ENCODE measurements at regions not wholly inside any gene's neighbourhood (a gene's known extent, or its start where the extent isn't known, plus 50 kb on each side); places are given as distances from the start of the nearest gene placed in this dataset.

DNA sequence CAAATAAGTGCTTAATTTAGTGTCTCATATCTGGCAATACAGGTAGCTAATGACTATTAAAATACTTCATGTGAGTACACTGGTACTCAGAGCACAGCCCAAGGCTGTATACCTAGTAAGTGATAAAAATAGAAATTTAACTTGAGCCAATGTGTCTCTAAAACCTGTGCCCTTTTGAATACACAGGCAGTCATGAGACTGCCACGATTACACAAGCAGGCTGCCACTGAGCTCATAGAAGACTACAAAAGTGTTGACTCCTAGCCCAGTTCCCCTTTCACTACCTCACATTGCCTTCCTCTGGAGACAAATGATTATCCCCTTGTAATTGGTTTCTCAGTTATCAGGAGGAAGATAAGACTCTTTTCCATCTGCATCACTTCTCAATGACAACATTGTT lies 66.3 kb upstream of the PAPPA start:
- H3K4me3 ChIP-seq (replicated peaks; ENCODE audit: low read depth, low read length), result no peak overlapping the region
- no peak for DNase-seq (ENCODE audit: extremely low read depth, low read depth)
- TF ChIP-seq, protein P1, sequence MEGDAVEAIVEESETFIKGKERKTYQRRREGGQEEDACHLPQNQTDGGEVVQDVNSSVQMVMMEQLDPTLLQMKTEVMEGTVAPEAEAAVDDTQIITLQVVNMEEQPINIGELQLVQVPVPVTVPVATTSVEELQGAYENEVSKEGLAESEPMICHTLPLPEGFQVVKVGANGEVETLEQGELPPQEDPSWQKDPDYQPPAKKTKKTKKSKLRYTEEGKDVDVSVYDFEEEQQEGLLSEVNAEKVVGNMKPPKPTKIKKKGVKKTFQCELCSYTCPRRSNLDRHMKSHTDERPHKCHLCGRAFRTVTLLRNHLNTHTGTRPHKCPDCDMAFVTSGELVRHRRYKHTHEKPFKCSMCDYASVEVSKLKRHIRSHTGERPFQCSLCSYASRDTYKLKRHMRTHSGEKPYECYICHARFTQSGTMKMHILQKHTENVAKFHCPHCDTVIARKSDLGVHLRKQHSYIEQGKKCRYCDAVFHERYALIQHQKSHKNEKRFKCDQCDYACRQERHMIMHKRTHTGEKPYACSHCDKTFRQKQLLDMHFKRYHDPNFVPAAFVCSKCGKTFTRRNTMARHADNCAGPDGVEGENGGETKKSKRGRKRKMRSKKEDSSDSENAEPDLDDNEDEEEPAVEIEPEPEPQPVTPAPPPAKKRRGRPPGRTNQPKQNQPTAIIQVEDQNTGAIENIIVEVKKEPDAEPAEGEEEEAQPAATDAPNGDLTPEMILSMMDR (IDR thresholded peaks at IDR 0.05; ENCODE audit: low read depth, low read length, missing control alignments), result no peak

DNA sequence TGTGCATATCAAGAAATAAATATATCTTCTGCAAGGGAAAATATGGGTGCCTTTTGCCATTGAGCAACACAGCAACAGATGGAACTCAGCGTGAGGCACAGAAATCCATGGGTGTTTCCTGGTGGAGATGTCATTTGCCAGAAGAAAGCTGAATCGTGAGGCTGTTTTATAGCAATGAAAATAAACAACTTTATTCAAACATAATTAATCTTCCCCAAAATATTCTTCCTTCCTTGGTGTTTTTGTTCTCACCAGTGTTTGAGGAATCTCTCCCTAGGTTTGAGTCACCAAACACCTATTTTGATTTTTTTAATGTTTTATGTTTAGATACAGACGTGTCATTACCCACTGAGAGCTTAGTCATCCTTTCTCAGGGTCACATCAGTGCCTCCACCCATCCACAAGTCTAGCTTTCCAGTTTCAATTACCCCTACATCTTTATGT lies 65.8 kb upstream of the PAPPA start:
- TF ChIP-seq, protein P1 (IDR thresholded peaks at IDR 0.05; ENCODE audit: low read depth, low read length, missing control alignments), result no peak
- H3K4me3 ChIP-seq (replicated peaks; ENCODE audit: low read depth, low read length), result no peak overlapping the region
- no peak for DNase-seq (ENCODE audit: extremely low read depth, low read depth)

DNA sequence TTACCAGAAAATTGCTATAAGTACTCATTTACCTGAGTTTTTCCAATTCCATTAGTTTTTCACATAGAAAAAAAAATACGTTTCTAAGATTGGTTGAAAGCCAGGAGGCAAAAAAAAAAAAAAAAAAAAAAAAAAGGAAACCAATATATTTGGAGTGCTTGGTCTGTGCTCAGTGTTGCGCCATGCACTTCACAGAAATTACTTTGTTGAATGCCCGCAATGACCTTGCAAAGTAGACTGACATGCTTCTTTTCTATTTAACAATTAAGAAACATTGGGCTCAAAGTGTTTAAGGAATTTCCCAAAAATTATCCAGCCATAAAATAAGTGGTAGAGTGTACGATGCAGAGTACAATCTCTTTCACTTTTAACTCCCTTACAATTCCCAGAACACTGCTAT lies 65.2 kb upstream of the PAPPA start:
- no peak for DNase-seq (ENCODE audit: extremely low read depth, low read depth)
- no peak overlapping the region for H3K4me3 ChIP-seq (replicated peaks; ENCODE audit: low read depth, low read length)
- TF ChIP-seq, protein P1 (IDR thresholded peaks at IDR 0.05; ENCODE audit: low read depth, low read length, missing control alignments), result no peak

DNA sequence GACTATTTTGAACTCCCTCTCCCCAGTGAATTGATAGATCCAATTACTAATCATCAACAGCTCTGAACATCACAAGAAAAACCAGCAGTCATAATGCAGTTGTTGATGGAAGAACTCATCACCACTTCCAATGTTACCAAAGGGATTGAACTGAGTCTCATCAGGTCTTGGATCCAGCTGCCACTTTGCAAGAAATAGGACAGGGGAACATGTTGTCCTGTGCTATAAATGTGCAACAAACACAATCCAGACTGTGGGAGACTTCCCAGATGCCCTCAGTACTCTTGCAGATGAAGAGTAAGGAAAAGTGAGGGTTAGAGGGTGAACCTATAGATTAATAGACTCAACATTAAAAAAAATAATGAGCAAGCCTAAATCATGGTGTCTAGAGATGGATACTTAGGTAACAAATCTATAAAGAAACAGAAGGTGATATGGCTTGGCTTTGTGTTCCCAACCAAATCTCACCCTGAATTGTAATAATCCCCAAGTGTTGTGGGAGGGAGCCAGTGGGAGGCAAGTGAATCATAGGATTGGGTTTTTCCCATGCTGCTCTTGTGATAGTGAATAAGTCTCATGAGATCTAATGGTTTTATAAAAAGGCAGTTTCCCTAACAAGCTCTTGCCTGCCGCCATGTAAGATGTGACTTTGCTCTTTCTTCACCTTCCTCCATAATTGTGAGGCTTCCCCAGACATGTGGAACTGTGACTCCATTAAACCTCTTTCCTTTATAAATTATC lies 63.4 kb upstream of the PAPPA start:
- TF ChIP-seq, protein P1 (IDR thresholded peaks at IDR 0.05; ENCODE audit: low read depth, low read length, missing control alignments), result no peak
- DNase-seq (ENCODE audit: extremely low read depth, low read depth), result no peak
- H3K4me3 ChIP-seq (replicated peaks; ENCODE audit: low read depth, low read length), result no peak overlapping the region

DNA sequence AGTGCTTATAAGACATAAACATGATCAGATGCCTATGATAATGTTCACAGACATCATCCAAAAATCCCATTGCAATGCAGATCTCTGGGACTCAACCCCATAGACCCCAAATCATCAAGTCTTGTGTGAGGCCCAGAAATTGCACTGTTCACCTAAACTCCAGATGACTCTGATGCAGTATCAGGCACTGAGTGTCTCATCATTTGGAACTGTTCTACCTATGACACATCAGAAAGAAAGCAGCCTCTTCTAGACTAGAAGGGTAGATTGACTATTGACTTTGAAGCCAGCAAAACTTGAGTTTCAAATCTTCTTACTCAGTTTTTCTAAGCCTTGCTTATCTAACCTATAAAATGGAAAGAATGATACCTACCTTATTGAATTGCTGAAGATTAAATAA lies 58.7 kb upstream of the PAPPA start:
- no peak for DNase-seq (ENCODE audit: extremely low read depth, low read depth)
- TF ChIP-seq, protein P1 (IDR thresholded peaks at IDR 0.05; ENCODE audit: low read depth, low read length, missing control alignments), result no peak
- H3K4me3 ChIP-seq (replicated peaks; ENCODE audit: low read depth, low read length), result no peak overlapping the region

DNA sequence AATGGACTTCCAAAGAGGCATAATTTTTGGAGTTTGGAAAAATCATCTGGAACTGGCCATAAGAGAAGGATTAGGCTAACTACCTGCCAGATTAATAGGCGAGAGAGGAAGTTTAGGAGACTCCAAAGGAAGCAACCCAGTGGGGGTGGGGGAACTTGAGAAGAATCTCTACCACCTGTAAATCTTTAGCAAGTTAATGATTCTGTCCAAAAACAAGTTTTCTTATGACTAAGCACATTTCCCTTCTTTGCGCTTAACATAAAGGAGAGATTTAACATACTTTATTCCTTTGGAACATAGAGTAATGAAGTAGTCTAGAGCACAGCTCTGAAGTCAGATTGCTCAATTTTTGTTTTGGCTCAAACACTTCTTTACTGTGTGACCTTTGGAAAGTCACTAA lies 58.2 kb upstream of the PAPPA start:
- no peak for DNase-seq (ENCODE audit: extremely low read depth, low read depth)
- TF ChIP-seq, protein P1 (IDR thresholded peaks at IDR 0.05; ENCODE audit: low read depth, low read length, missing control alignments), result no peak

DNA sequence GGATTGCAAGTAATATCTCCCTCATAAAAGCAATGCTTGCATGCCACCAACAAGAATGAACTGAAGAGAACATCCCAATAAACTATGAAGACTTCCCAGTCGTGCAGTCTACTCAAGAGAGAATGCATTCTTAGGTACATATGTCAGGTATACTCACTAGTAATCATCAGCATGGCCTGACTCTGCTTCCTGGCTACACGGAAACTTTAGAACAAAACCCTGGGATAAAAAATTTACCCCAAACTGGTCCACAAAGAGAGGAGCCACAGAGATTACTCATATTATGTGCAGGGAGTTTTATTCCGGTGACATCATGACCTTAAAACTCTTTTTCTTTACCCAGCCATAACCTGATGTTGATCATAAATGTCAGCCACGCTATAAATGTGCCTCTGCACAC lies 57.5 kb upstream of the PAPPA start:
- no peak overlapping the region for H3K4me3 ChIP-seq (replicated peaks; ENCODE audit: low read depth, low read length)
- no peak for DNase-seq (ENCODE audit: extremely low read depth, low read depth)
- TF ChIP-seq, protein P1 (IDR thresholded peaks at IDR 0.05; ENCODE audit: low read depth, low read length, missing control alignments), result no peak

More for the DNA sequence above, 58.2 kb upstream of the PAPPA start:
- no peak overlapping the region for H3K4me3 ChIP-seq (replicated peaks; ENCODE audit: low read depth, low read length)

Measured in HFF-Myc (cell line).